HFFc6 (cell line): ENCODE measurements at regions not wholly inside any gene's neighbourhood (a gene's known extent, or its start where the extent isn't known, plus 50 kb on each side); places are given as distances from the start of the nearest gene placed in this dataset.
A peak's percentile ranks its signal among the peaks of the same experiment; 100 is the strongest.

Experiments
- DNase-seq: peaks from one replicate; pipeline ENCODE4 v3.0.0-alpha.2; 2018
- H3K27ac Mint-ChIP-seq: 2 replicates; pipeline ENCODE4 v1.8.0; 2020; ENCODE audit warnings: mild to moderate bottlenecking, mixed read lengths
- H3K27me3 Mint-ChIP-seq: 2 replicates; pipeline ENCODE4 v1.8.0; 2021; ENCODE audit warnings: mild to moderate bottlenecking, moderate library complexity, mixed read lengths; ENCODE audit not compliant: insufficient read depth
- H3K36me3 Mint-ChIP-seq: 2 replicates; pipeline ENCODE4 v1.8.0; 2021; ENCODE audit warnings: low read depth, mixed read lengths
- H3K4me1 Mint-ChIP-seq: 2 replicates; pipeline ENCODE4 v1.8.0; 2020; ENCODE audit warnings: low read depth, mixed read lengths
- H3K4me3 Mint-ChIP-seq: 2 replicates; pipeline ENCODE4 v1.8.0; 2020; ENCODE audit warnings: mild to moderate bottlenecking, moderate library complexity, mixed read lengths
- H3K9me3 Mint-ChIP-seq: 2 replicates; pipeline ENCODE4 v1.8.0; 2020; ENCODE audit warnings: mild to moderate bottlenecking, mixed read lengths
- TF ChIP-seq, protein P1 (sequence below): fragments of 200-600 bp; sonication (generic); IDR thresholded peaks from 2 replicates; pipeline ENCODE4 v1.5.0; 2021; ENCODE audit warnings: antibody characterized with exemption, mild to moderate bottlenecking

DNA sequence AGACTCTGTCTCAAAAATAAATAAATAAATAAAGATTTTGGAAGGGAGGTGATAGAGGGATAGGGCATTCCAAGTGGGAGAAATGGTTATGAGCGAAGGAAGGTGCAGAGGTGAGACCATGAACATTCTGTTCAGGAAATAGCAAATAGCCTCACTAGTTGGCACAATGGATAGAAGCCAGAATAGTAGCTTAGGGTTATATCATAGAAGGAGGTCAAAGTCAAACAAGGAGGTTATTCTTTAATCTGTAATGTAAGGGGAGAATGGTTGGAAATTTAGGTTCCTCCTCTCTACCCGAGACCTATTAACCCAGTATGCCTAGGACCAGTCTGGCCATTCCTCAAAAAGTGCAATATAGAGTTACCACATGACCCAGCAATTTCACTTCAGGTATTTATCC is 275.8 kb downstream of the MN1 start:
- Mint-ChIP-seq H3K4me3 (no peak overlapping the region), H3K27ac (no peak overlapping the region), H3K9me3 (no peaks in the 10 kb centered on the region), H3K36me3 (no peaks in the 10 kb centered on the region), H3K4me1 (0 out of 2 replicates have a peak, but pooled peaks cover under 1% of the 10 kb centered on the region), H3K27me3 (peaks cover 14% of the 10 kb centered on the region)
- TF ChIP-seq, protein P1, sequence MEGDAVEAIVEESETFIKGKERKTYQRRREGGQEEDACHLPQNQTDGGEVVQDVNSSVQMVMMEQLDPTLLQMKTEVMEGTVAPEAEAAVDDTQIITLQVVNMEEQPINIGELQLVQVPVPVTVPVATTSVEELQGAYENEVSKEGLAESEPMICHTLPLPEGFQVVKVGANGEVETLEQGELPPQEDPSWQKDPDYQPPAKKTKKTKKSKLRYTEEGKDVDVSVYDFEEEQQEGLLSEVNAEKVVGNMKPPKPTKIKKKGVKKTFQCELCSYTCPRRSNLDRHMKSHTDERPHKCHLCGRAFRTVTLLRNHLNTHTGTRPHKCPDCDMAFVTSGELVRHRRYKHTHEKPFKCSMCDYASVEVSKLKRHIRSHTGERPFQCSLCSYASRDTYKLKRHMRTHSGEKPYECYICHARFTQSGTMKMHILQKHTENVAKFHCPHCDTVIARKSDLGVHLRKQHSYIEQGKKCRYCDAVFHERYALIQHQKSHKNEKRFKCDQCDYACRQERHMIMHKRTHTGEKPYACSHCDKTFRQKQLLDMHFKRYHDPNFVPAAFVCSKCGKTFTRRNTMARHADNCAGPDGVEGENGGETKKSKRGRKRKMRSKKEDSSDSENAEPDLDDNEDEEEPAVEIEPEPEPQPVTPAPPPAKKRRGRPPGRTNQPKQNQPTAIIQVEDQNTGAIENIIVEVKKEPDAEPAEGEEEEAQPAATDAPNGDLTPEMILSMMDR: no peak
- DNase-seq: no peak

DNA sequence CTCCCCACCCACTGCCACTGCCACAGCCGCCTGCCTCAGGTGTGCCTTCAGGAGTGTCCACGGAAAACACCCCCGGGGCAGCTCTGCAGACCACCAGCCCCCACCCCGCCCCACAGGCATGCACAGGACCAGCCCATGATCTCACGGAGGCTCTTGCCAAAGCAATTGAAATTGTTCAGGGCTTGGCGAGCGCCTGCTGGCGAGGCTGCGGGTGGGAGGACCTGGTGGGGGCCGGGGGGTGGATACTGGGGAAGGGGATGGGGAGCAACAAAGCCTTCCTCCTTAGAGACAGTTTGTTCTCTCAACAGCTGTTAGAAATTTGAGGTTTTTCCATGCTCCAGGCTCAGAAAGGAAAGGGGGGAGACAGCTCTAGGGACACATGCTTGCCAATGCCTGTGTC is 274.7 kb downstream of the MN1 start:
- Mint-ChIP-seq H3K27me3 (peaks cover 16% of the 10 kb centered on the region), H3K9me3 (no peaks in the 10 kb centered on the region), H3K27ac (no peak overlapping the region), H3K36me3 (no peaks in the 10 kb centered on the region), H3K4me1 (peaks cover 12% of the 10 kb centered on the region), H3K4me3 (no peak overlapping the region)
- no peak for DNase-seq
- TF ChIP-seq, protein P1: no peak

DNA sequence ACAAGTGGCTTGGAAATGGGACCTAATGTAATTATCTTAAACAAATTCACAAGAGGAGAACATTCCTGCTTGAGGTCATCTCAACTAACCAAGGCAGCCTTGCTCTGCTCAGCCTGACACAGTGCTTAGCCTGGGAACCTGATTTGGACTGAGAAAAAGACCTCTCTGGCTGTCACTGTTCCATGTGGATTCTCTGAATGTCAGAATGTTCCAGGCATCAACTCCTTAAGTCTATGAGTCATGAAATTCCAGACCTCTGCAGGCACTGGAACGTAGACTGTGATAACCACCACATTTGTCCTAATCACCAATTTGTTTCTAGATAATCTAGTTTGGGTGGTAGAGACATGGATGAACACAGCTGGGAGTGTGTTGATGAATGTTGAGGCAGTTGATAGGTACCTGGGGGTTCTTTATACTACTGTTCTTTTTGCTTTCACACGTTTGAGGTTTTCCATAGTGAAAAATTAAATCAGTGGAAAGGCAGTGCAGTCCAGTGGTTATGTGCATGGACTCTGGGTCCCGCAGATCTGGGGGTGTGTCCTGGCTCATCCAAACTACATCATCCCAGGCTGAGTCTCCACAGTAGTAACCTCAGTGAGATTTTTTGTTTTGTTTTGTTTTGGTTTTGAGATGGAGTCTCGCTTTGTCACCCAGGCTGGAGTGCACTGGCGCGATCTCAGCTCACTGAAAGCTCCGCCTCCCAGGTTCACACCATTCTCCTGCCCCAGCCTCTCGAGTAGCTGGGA is 269.6 kb downstream of the MN1 start:
- 0 out of 2 replicates have a peak overlapping the region, but pooled peaks have one; percentile 23 for H3K27ac Mint-ChIP-seq

DNA sequence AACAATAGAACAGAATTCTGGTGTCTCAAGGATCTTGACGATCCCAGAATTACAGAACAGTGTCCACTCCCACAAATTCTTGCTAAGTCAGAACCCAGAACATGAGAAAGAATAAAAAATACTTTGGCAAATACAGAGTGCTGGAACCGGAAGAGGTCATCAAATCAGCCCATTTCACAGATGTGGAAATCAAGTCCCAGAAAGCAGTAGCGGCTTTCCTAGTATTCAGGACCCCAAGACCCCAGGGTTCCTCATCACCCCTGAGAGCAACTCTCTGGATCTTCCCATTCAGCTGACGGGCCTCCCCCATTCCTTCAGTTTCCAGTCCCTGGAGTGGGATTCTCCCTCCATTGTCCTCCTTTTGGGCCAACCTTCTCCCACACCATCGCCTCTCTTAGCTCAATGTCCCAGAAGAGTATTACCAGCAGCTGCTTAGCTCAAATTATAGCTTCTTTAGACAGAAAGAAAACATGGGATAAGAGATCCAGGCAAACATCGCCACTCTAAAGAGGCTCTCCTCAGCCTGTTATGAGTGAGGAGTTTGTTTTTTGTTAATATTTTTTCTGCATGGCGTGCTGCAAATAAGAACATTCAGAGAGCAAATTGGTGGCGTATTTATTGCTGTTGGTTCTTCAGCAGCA is 268.3 kb downstream of the MN1 start:
- Mint-ChIP-seq H3K4me3 (no peak overlapping the region), H3K27ac (no peak overlapping the region), H3K9me3 (no peaks in the 10 kb centered on the region), H3K36me3 (no peaks in the 10 kb centered on the region), H3K4me1 (peaks cover 26% of the 10 kb centered on the region), H3K27me3 (peaks cover 2% of the 10 kb centered on the region; the same call in 1 of the 2 replicates)
- no peak for DNase-seq
- TF ChIP-seq, protein P1: no peak

More for the DNA sequence above, 269.6 kb downstream of the MN1 start:
- TF ChIP-seq, protein P1: no peak
- Mint-ChIP-seq H3K36me3 (no peaks in the 10 kb centered on the region), H3K4me3 (no peak overlapping the region), H3K9me3 (no peaks in the 10 kb centered on the region), H3K4me1 (peaks cover 26% of the 10 kb centered on the region), H3K27me3 (peaks cover 3% of the 10 kb centered on the region)
- DNase-seq: peak; percentile 53

DNA sequence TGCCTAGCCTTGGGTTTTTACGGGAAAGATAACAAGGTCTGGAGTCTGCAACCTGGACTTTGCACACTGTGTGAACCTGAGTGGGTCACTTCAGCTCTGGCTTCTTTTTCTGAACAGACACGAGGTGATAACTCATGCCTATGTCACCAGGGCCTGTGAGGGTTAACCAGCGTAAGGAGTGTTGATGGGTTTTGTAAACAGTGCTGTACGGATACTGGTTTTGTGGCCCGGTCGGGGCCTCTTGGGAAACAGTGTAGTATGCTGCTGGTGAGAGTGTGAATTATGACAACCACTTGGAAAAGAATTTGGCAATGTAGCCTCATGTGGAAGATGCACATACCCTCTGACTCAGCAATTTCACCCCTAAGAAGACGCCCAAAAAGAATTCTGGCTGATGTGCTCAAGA is 266.8 kb downstream of the MN1 start:
- H3K27me3 Mint-ChIP-seq: peaks cover 6% of the 10 kb centered on the region
- peak; percentile 48 for DNase-seq
- peak overlapping the region; percentile 13 for H3K27ac Mint-ChIP-seq
- no peak overlapping the region for H3K4me3 Mint-ChIP-seq
- TF ChIP-seq, protein P1: no peak
- H3K36me3 Mint-ChIP-seq: no peaks in the 10 kb centered on the region
- no peaks in the 10 kb centered on the region for H3K9me3 Mint-ChIP-seq
- H3K4me1 Mint-ChIP-seq: peaks cover 26% of the 10 kb centered on the region
